GM12878 (cell line): ENCODE measurements at regions not wholly inside any gene's neighbourhood (a gene's known extent, or its start where the extent isn't known, plus 50 kb on each side); places are given as distances from the start of the nearest gene placed in this dataset.

Experiments
- ATAC-seq: fragments of 200-7000 bp; cut with Tn5 transposase; 3 replicates; pipeline ENCODE4 v1.9.1; 2020; ENCODE audit warnings: mild to moderate bottlenecking, moderate library complexity
- BruUV-seq: library from RNA; stranded (reverse); fragments of 400-500 nt; replicated peaks from 2 replicates; lab custom pipeline; 2021; lab: Mats Ljungman, UMichigan
- CTCF ChIA-PET: fragments of 300-600 bp; sonication (Branson Sonifier 250); formaldehyde crosslinking; extraction: SDS; loops from one replicate; lab custom pipeline; 2021; ENCODE audit warnings: inconsistent platforms; lab: Yijun Ruan, JAX
- POLR2A ChIA-PET: fragments of 350-600 bp; formaldehyde crosslinking; extraction: SDS; loops from one replicate; lab custom pipeline; 2021; ENCODE audit warnings: inconsistent platforms; lab: Charles Lee
- RAD21 ChIA-PET: fragments of 300-600 bp; sonication (Branson Sonifier 250); formaldehyde crosslinking; loops from one replicate; lab custom pipeline; 2023; ENCODE audit warnings: antibody characterized with exemption; ENCODE audit not compliant: unreplicated experiment; lab: Charles Lee
- SMC1A ChIA-PET: fragments of 300-600 bp; sonication (Branson Sonifier 250); formaldehyde crosslinking; loops from one replicate; lab custom pipeline; 2023; ENCODE audit not compliant: unreplicated experiment, uncharacterized antibody; lab: Charles Lee
- DNase-seq: peaks from one replicate; pipeline ENCODE4 v3.0.0-alpha.2; 2011; ENCODE audit warnings: low read depth, low spot score
- FAIRE-seq: peaks from 3 replicates; lab custom pipeline; 2011; peaks lifted over from hg19 to GRCh38; lab: Jason Lieb, UNC
- H2AFZ ChIP-seq: 2 replicates; pipeline ENCODE4 v1.6.0; 2011; ENCODE audit warnings: low read depth, low read length, control low read depth; ENCODE audit not compliant: control insufficient read depth
- H3K27ac ChIP-seq: 2 replicates; pipeline ENCODE4 v1.5.1; 2011; ENCODE audit warnings: control low read depth; ENCODE audit not compliant: control insufficient read depth, insufficient read depth
- H3K27me3 ChIP-seq, 2 experiments: replicated peaks in 1 of 2; 2 replicates each; pipeline versions ENCODE4 v1.6.0 to v1.6.1; 2011; ENCODE audit warnings: low read length in 1 of 2; ENCODE audit not compliant: control insufficient read depth in 2 of 2, insufficient read depth in 2 of 2
- H3K36me3 ChIP-seq, 2 experiments: 2 replicates each; pipeline ENCODE4 v1.5.1; 2011; ENCODE audit warnings: low read length in 1 of 2; ENCODE audit not compliant: control insufficient read depth in 2 of 2, insufficient read depth in 2 of 2
- H3K4me1 ChIP-seq: 2 replicates; pipeline ENCODE4 v1.6.1; 2011; ENCODE audit warnings: mild to moderate bottlenecking, low read length, moderate library complexity, mixed read lengths; ENCODE audit not compliant: control insufficient read depth, insufficient read depth
- H3K4me2 ChIP-seq: 2 replicates; pipeline ENCODE4 v1.6.0; 2011; ENCODE audit warnings: control low read depth; ENCODE audit not compliant: control insufficient read depth, insufficient read depth
- H3K4me3 ChIP-seq: fragments of 200-600 bp; sonication (generic); 2 replicates; pipeline ENCODE4 v1.5.1; 2016
- H3K79me2 ChIP-seq: 2 replicates; pipeline ENCODE4 v1.6.0; 2011; ENCODE audit warnings: low read length; ENCODE audit not compliant: control insufficient read depth, insufficient read depth
- H3K9ac ChIP-seq: 2 replicates; pipeline ENCODE4 v1.8.0; 2011; ENCODE audit warnings: low read length, control low read depth, mixed read lengths; ENCODE audit not compliant: control insufficient read depth, insufficient read depth
- H3K9me3 ChIP-seq: replicated peaks from 3 replicates; pipeline ENCODE4 v1.5.1; 2011; ENCODE audit warnings: mild to moderate bottlenecking, low read length; ENCODE audit not compliant: control insufficient read depth, insufficient read depth
- H4K20me1 ChIP-seq: 2 replicates; pipeline ENCODE4 v1.6.0; 2011; ENCODE audit not compliant: control insufficient read depth, insufficient read depth
- IRF4 ChIP-seq: IDR thresholded peaks from 2 replicates; pipeline ENCODE4 v1.6.1; 2011; ENCODE audit warnings: low read depth, low read length
- NBN ChIP-seq: fragments of 450-650 bp; IDR thresholded peaks from 2 replicates; pipeline ENCODE4 v1.6.1; 2016
- RBBP5 ChIP-seq: fragments of 200-600 bp; sonication (generic); conservative IDR thresholded peaks from 2 replicates; pipeline ENCODE4 v1.6.1; 2016
- RFX5 ChIP-seq: IDR thresholded peaks from 2 replicates; pipeline ENCODE4 v1.6.1; 2011; ENCODE audit warnings: low read depth, low read length, improper control_type of control experiment
- SMAD5 ChIP-seq: IDR thresholded peaks from 2 replicates; pipeline ENCODE4 v1.6.1; 2016; ENCODE audit warnings: antibody characterized with exemption, low read depth
- SMC3 ChIP-seq: IDR thresholded peaks from 2 replicates; pipeline ENCODE4 v1.6.1; 2011; ENCODE audit warnings: low read length, improper control_type of control experiment, borderline replicate concordance
- SPI1 ChIP-seq: IDR thresholded peaks from 2 replicates; pipeline ENCODE4 v1.6.1; 2011; ENCODE audit warnings: low read depth, mild to moderate bottlenecking, low read length, moderate library complexity, borderline replicate concordance; ENCODE audit not compliant: insufficient read depth
- SUZ12 ChIP-seq: fragments of 200-600 bp; sonication (generic); IDR thresholded peaks from one replicate; pipeline ENCODE4 v1.6.1; 2018; ENCODE audit warnings: antibody characterized with exemption, mild to moderate bottlenecking; ENCODE audit not compliant: unreplicated experiment
- TCF7 ChIP-seq: IDR thresholded peaks from 2 replicates; pipeline ENCODE4 v1.6.1; 2014; ENCODE audit warnings: antibody characterized with exemption, borderline replicate concordance
- ZNF24 ChIP-seq: fragments of 450-650 bp; IDR thresholded peaks from 2 replicates; pipeline ENCODE4 v1.6.1; 2017; ENCODE audit warnings: antibody characterized with exemption, mild to moderate bottlenecking
- WGBS: methylation state at CpG from one replicate; pipeline ENCODE4 v1.1.6; 2016; ENCODE audit warnings: low lambda C conversion rate; ENCODE audit not compliant: insufficient replicate concordance, insufficient coverage; ENCODE audit errors: missing lambda C conversion rate; 5-methylcytosine and 5-hydroxymethylcytosine counted together
- in situ Hi-C: fragments of 300-500 bp; cut with MboI; formaldehyde crosslinking; loops from 9 replicates; pipeline ENCODE4 v1.14.3; 2018; ENCODE audit warnings: mixed read lengths
- intact Hi-C: fragments of 100-400 bp; cut with micrococcal nuclease; formaldehyde crosslinking; loops from one replicate; pipeline ENCODE4 v1.14.2; 2022; ENCODE audit not compliant: unreplicated experiment
- TF ChIP-seq, protein P1 (sequence below): IDR thresholded peaks from 2 replicates; pipeline ENCODE4 v1.6.1; 2011; ENCODE audit warnings: low read depth, low read length, improper control_type of control experiment, borderline replicate concordance
- TF ChIP-seq, protein P2 (sequence below): IDR thresholded peaks from 2 replicates; pipeline ENCODE4 v1.6.1; 2012; ENCODE audit warnings: low read depth, low read length, improper control_type of control experiment
- TF ChIP-seq, protein P3 (sequence below), 3 experiments: IDR thresholded peaks in 2 of 3; conservative IDR thresholded peaks in 1 of 3; 2 replicates each; pipeline ENCODE4 v1.5.1; 2011; ENCODE audit warnings: low read depth in 3 of 3, low read length in 3 of 3, mild to moderate bottlenecking in 3 of 3, control low read depth in 2 of 3, moderate library complexity in 2 of 3, inconsistent platforms in 1 of 3, mixed read lengths in 1 of 3; ENCODE audit not compliant: control insufficient read depth in 2 of 3, insufficient read depth in 1 of 3; ENCODE audit errors: extremely low read depth in 1 of 3

DNA sequence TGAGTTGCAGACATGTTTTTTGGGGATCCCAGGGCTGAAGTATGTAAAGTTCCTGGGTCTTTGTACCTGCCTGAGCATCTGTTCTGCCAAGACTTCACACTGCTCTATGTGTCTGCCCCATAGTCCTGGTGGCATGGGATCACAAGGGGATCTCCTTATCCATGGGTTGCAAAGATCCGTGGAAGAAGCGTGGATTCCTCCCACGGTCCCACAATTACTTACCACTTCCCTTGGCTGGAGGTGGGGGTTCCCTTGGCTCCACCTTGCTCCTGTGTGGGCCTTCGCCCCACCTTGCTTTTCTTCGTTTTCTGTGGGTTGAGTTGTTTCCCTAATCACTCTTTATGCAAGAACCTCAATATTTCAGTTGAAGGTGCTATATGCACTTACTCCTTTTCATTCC, 157.4 kb upstream of the CHORDC1 start:
- in situ Hi-C loops (no loop called here), intact Hi-C loops (no loop called here)
- Histone ChIP-seq H2AFZ (no peak overlapping the region), H3K27ac (no peak overlapping the region), H3K4me2 (no peak overlapping the region), H3K9ac (no peak overlapping the region), H3K27me3 (no peaks in the 10 kb centered on the region), H3K36me3 (no peaks in the 10 kb centered on the region), H3K4me1 (no peaks in the 10 kb centered on the region), H4K20me1 (no peaks in the 10 kb centered on the region), H3K4me3 (no peak overlapping the region), H3K9me3 (no peaks in the 10 kb centered on the region), H3K79me2 (no peaks in the 10 kb centered on the region)
- 41% methylated on average over 5 of the region's 5 CpGs for WGBS
- BruUV-seq = no TSS peak
- TF ChIP-seq SPI1 = no peak
- no peak for TF ChIP-seq NBN
- no peak for TF ChIP-seq SUZ12
- TF ChIP-seq, protein P1, sequence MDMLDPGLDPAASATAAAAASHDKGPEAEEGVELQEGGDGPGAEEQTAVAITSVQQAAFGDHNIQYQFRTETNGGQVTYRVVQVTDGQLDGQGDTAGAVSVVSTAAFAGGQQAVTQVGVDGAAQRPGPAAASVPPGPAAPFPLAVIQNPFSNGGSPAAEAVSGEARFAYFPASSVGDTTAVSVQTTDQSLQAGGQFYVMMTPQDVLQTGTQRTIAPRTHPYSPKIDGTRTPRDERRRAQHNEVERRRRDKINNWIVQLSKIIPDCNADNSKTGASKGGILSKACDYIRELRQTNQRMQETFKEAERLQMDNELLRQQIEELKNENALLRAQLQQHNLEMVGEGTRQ = no peak
- no peak for TF ChIP-seq SMAD5
- TF ChIP-seq, protein P2, sequence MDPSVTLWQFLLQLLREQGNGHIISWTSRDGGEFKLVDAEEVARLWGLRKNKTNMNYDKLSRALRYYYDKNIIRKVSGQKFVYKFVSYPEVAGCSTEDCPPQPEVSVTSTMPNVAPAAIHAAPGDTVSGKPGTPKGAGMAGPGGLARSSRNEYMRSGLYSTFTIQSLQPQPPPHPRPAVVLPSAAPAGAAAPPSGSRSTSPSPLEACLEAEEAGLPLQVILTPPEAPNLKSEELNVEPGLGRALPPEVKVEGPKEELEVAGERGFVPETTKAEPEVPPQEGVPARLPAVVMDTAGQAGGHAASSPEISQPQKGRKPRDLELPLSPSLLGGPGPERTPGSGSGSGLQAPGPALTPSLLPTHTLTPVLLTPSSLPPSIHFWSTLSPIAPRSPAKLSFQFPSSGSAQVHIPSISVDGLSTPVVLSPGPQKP = no peak
- no peak for TF ChIP-seq IRF4
- TF ChIP-seq RFX5 = no peak
- no peak for TF ChIP-seq SMC3
- no peak for TF ChIP-seq ZNF24
- no peak for TF ChIP-seq RBBP5
- no peak for TF ChIP-seq TCF7
- TF ChIP-seq, protein P3, sequence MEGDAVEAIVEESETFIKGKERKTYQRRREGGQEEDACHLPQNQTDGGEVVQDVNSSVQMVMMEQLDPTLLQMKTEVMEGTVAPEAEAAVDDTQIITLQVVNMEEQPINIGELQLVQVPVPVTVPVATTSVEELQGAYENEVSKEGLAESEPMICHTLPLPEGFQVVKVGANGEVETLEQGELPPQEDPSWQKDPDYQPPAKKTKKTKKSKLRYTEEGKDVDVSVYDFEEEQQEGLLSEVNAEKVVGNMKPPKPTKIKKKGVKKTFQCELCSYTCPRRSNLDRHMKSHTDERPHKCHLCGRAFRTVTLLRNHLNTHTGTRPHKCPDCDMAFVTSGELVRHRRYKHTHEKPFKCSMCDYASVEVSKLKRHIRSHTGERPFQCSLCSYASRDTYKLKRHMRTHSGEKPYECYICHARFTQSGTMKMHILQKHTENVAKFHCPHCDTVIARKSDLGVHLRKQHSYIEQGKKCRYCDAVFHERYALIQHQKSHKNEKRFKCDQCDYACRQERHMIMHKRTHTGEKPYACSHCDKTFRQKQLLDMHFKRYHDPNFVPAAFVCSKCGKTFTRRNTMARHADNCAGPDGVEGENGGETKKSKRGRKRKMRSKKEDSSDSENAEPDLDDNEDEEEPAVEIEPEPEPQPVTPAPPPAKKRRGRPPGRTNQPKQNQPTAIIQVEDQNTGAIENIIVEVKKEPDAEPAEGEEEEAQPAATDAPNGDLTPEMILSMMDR (IDR thresholded peaks at IDR 0.05 in 2 of 3, conservative IDR thresholded peaks at IDR 0.05 in 1 of 3; ENCODE audit: control insufficient read depth in 2 of 3, extremely low read depth in 1 of 3, insufficient read depth in 1 of 3, low read depth in 3 of 3, low read length in 3 of 3) = no peak
- no peak for FAIRE-seq
- no peak for DNase-seq
- CTCF ChIA-PET = no interaction called here
- ATAC-seq = no peak
- RAD21 ChIA-PET = no interaction called here
- SMC1A ChIA-PET = interaction anchor here (0.5 kb wide), 1 partner anchor 258 kb away, joined by 3 read pairs; no protein-coding TSS in a partner anchor
- POLR2A ChIA-PET = no interaction called here
